ENCODE measurements at regions not wholly inside any gene's neighbourhood (a gene's known extent, or its start where the extent isn't known, plus 50 kb on each side); places are given as distances from the start of the nearest gene placed in this dataset.

DNA sequence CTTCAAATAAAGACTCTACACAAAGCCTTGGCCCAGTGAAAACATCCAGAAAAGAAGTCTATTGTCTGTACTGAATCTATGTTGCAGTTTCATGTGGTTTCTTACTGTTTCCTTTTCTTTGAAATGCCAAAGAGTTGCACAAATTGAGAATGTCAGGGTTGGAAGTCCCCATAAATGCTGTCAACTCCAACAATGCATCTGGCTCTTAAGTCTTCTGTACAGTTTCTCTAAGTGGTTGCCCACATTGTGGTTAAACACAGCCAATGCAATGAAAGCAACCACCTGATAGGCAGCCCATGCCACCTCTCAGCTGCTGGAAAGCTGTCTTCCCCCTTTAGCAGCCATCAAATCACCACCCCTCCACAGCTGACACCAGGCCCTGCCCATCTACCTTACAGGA lies 67.2 kb upstream of the C1GALT1C1 start:
- no peak overlapping the region for H4K8ac ChIP-seq (replicated peaks; ENCODE audit: insufficient read length, low read depth, low read length)
- H3K9me3 Mint-ChIP-seq, result peaks cover 72 to 85% of the 10 kb centered on the region in 2 experiments

More for the DNA sequence above, 67.2 kb upstream of the C1GALT1C1 start:
- H3K23me2 ChIP-seq (ENCODE audit: insufficient read length, low read depth, low read length, poor library complexity, severe bottlenecking), result no peaks in the 10 kb centered on the region
- no peaks in the 10 kb centered on the region for H3K27me3 ChIP-seq (ENCODE audit: insufficient read depth, low read length)
- no peak overlapping the region for H3K56ac ChIP-seq (ENCODE audit: insufficient read length, low read depth, low read length)
- H3K36me3 Mint-ChIP-seq (ENCODE audit: insufficient read depth in 1 of 3, low read depth in 3 of 3), result peaks cover 0 to 4% (median 3%) of the 10 kb centered on the region in 3 experiments; a peak in 3 of 7 replicates
- H2BK5ac ChIP-seq (ENCODE audit: insufficient read length, low read length), result no peak overlapping the region
- no peak overlapping the region for H3K27ac Mint-ChIP-seq
- no peak overlapping the region for H3K4ac ChIP-seq (ENCODE audit: low read depth, low read length)
- no peak overlapping the region for H3K4me2 ChIP-seq (ENCODE audit: insufficient read depth, insufficient read length, low read length)
- no peaks in the 10 kb centered on the region for H3K79me2 ChIP-seq (ENCODE audit: insufficient read depth, low read length)
- no peak overlapping the region for H3K4me3 Mint-ChIP-seq
- no peaks in the 10 kb centered on the region for H4K20me1 ChIP-seq (ENCODE audit: control insufficient read depth, insufficient read depth, insufficient read length)
- H3K4me1 Mint-ChIP-seq, result no peaks in the 10 kb centered on the region
- no peak overlapping the region for H2BK20ac ChIP-seq (ENCODE audit: low read depth, low read length, poor library complexity, severe bottlenecking)
- no peak for DNase-seq
- no peak overlapping the region for H4K91ac ChIP-seq (ENCODE audit: insufficient read length, low read depth, low read length)
- H2AFZ ChIP-seq (ENCODE audit: low read length), result no peak overlapping the region
- H2AK5ac ChIP-seq (ENCODE audit: insufficient read length, low read length), result no peak overlapping the region
- H3K79me1 ChIP-seq (ENCODE audit: insufficient read depth, low read depth, low read length, poor library complexity, severe bottlenecking), result no peaks in the 10 kb centered on the region
- TF ChIP-seq CTCF (conservative IDR thresholded peaks at IDR 0.05), result no peak
- no peak overlapping the region for H3T11ph ChIP-seq (ENCODE audit: low read length)
- H3K14ac ChIP-seq (ENCODE audit: insufficient read depth, low read length), result no peak overlapping the region
- H3K27ac ChIP-seq (ENCODE audit: insufficient read length, low read depth, low read length), result no peak overlapping the region
- H3K9me3 ChIP-seq (ENCODE audit: control insufficient read depth, low read depth, low read length), result peaks cover 27% of the 10 kb centered on the region
- no peak overlapping the region for H2BK15ac ChIP-seq (ENCODE audit: low read depth, low read length)
- peaks cover 3% of the 10 kb centered on the region for H3K27me3 Mint-ChIP-seq (ENCODE audit: low read depth)
- H3K4me1 ChIP-seq (ENCODE audit: insufficient read depth, low read length), result no peaks in the 10 kb centered on the region
- H2BK120ac ChIP-seq (ENCODE audit: low read depth, low read length, poor library complexity, severe bottlenecking), result no peak overlapping the region
- H4K5ac ChIP-seq (ENCODE audit: insufficient read length, low read depth, low read length), result no peak overlapping the region
- H2BK12ac ChIP-seq (ENCODE audit: insufficient read length, low read depth, low read length), result no peak overlapping the region
- H3K23ac ChIP-seq (ENCODE audit: insufficient read length, low read depth, low read length), result no peak overlapping the region
- no peak overlapping the region for H3K18ac ChIP-seq (ENCODE audit: insufficient read length, low read depth, low read length)
- no peak overlapping the region for H3K9ac ChIP-seq (ENCODE audit: extremely low read depth, insufficient read length, low read length)
